Aorta (tissue), 5 donors: ENCODE measurements at regions not wholly inside any gene's neighbourhood (a gene's known extent, or its start where the extent isn't known, plus 50 kb on each side); places are given as distances from the start of the nearest gene placed in this dataset.

Experiments
- ATAC-seq: fragments of 200-7000 bp; cut with Tn5 transposase; one replicate; pipeline ENCODE4 v1.9.1; 2022; ENCODE audit warnings: moderate library complexity; ENCODE audit not compliant: low FRiP score
- DNase-seq, 2 donors: peaks; one replicate each; pipeline ENCODE4 v3.0.0-alpha.2; 2020
- H3K27ac ChIP-seq, 2 donors: one replicate each; pipeline ENCODE4 v1.5.1; 2013; ENCODE audit warnings: low read length in 2 of 2, mild to moderate bottlenecking in 2 of 2, moderate library complexity in 2 of 2, control low read depth in 1 of 2, inconsistent platforms in 1 of 2, low read depth in 1 of 2
- H3K27me3 ChIP-seq, 2 donors: one replicate each; pipeline ENCODE4 v1.6.1; 2013; ENCODE audit warnings: control low read depth in 1 of 2, low read length in 1 of 2, mild to moderate bottlenecking in 1 of 2, moderate library complexity in 1 of 2; ENCODE audit not compliant: insufficient read depth in 2 of 2, control insufficient read depth in 1 of 2
- H3K36me3 ChIP-seq, 2 donors: one replicate each; pipeline ENCODE4 v1.6.1; 2013; ENCODE audit warnings: control low read depth in 1 of 2, low read length in 1 of 2, mild to moderate bottlenecking in 1 of 2; ENCODE audit not compliant: insufficient read depth in 2 of 2, control insufficient read depth in 1 of 2
- H3K4me1 ChIP-seq, 2 donors: one replicate each; pipeline ENCODE4 v1.6.1; 2013; ENCODE audit warnings: low read length in 2 of 2, control low read depth in 1 of 2, mild to moderate bottlenecking in 1 of 2, moderate library complexity in 1 of 2; ENCODE audit not compliant: insufficient read depth in 2 of 2, control insufficient read depth in 1 of 2
- H3K4me3 ChIP-seq, 2 donors: one replicate each; pipeline ENCODE4 v1.5.1; 2013; ENCODE audit warnings: low read length in 2 of 2, control low read depth in 1 of 2, mild to moderate bottlenecking in 1 of 2
- H3K9me3 ChIP-seq: one replicate; pipeline ENCODE4 v1.6.1; 2013; ENCODE audit warnings: mild to moderate bottlenecking, low read length; ENCODE audit not compliant: control insufficient read depth
- WGBS, 2 donors: extraction: QIAGEN DNeasy Blood & Tissue Kit; methylation state at CpG; one replicate each; pipeline ENCODE4 v1.1.7; 2013; 5-methylcytosine and 5-hydroxymethylcytosine counted together
- intact Hi-C, 2 donors: fragments of 100-400 bp; cut with DNase I; formaldehyde crosslinking; loops; one replicate each; pipeline versions ENCODE4 v1.14.2 to v1.15.0; 2022
- donor health status: healthy with polysubstance abuse.
- donor health status: Bipolar disorder and iron deficiency.
- donor health status: DM: no; HTN: no; CAD: no.
- donor health status: DM: no; HTN: no; CAD: no.
- donor health status: DM: yes; HTN: yes; CAD: no.

- Histone ChIP-seq H3K4me3 (no peak overlapping the region), H3K27me3 (peaks cover 0 to 2% of the 10 kb centered on the region in 2 donors), H3K36me3 (no peaks in the 10 kb centered on the region), H3K9me3 (no peaks in the 10 kb centered on the region), H3K4me1 (no peaks in the 10 kb centered on the region), H3K27ac (no peak overlapping the region)
- WGBS, 2 donors = 87 to 88% methylated on average over 3 of the region's 3 CpGs
- intact Hi-C loops = no loop called here
- no peak for DNase-seq
- no peak for ATAC-seq
Measured at GRCh38 chr11:91810871-91811270, 413.7 kb upstream of the FAT3 start.

- Histone ChIP-seq H3K27me3 (peaks cover 0 to 2% of the 10 kb centered on the region in 2 donors), H3K4me3 (no peak overlapping the region), H3K9me3 (no peaks in the 10 kb centered on the region), H3K4me1 (no peaks in the 10 kb centered on the region), H3K36me3 (no peaks in the 10 kb centered on the region), H3K27ac (no peak overlapping the region)
- WGBS, 2 donors = 97 to 100% methylated on average over 1 of the region's 1 CpG
- DNase-seq = no peak
- intact Hi-C loops = no loop called here
- no peak for ATAC-seq
Measured at GRCh38 chr11:91805293-91805692, 419.3 kb upstream of the FAT3 start.

- WGBS, 2 donors = 75 to 89% methylated on average over 1 of the region's 1 CpG
- no peak for DNase-seq
- H3K27ac ChIP-seq = no peak overlapping the region
Measured at GRCh38 chr11:91804042-91804441, 420.6 kb upstream of the FAT3 start.

GRCh38 chr11:91802475-91802874 lies 422.1 kb upstream of the FAT3 start:
- Histone ChIP-seq H3K4me1 (no peaks in the 10 kb centered on the region), H3K36me3 (no peaks in the 10 kb centered on the region), H3K27me3 (no peaks in the 10 kb centered on the region), H3K27ac (no peak overlapping the region), H3K9me3 (no peaks in the 10 kb centered on the region), H3K4me3 (no peak overlapping the region)
- ATAC-seq = no peak
- intact Hi-C loops = no loop called here
- DNase-seq = no peak
- 74 to 83% methylated on average over 6 of the region's 6 CpGs for WGBS, 2 donors

More at GRCh38 chr11:91804042-91804441, 420.6 kb upstream of the FAT3 start:
- Histone ChIP-seq H3K4me1 (no peaks in the 10 kb centered on the region), H3K36me3 (no peaks in the 10 kb centered on the region), H3K9me3 (no peaks in the 10 kb centered on the region), H3K4me3 (no peak overlapping the region), H3K27me3 (no peaks in the 10 kb centered on the region)
- intact Hi-C loops = no loop called here
- ATAC-seq = no peak

GRCh38 chr11:91800208-91800914 lies 424.3 kb upstream of the FAT3 start:
- no peak overlapping the region for H3K4me3 ChIP-seq
- no peaks in the 10 kb centered on the region for H3K4me1 ChIP-seq
- peak in 1 of 2 donors; percentile 51 for DNase-seq
- H3K27me3 ChIP-seq = no peaks in the 10 kb centered on the region
- H3K9me3 ChIP-seq = no peaks in the 10 kb centered on the region
- H3K36me3 ChIP-seq = no peaks in the 10 kb centered on the region
- intact Hi-C loops = no loop called here
- no peak overlapping the region for H3K27ac ChIP-seq
- no peak for ATAC-seq
- WGBS, 2 donors = 21 to 24% methylated on average over 9 of the region's 9 CpGs

- Histone ChIP-seq H3K27me3 (no peaks in the 10 kb centered on the region), H3K27ac (no peak overlapping the region), H3K4me3 (no peak overlapping the region), H3K4me1 (no peaks in the 10 kb centered on the region), H3K36me3 (no peaks in the 10 kb centered on the region), H3K9me3 (no peaks in the 10 kb centered on the region)
- DNase-seq = no peak
- intact Hi-C loops = no loop called here
- WGBS, 2 donors = 90 to 98% methylated on average over 7 of the region's 7 CpGs
- ATAC-seq = no peak
Measured at GRCh38 chr11:91798240-91798639, 426.4 kb upstream of the FAT3 start.

GRCh38 chr11:91796999-91797398 lies 427.6 kb upstream of the FAT3 start:
- no peaks in the 10 kb centered on the region for H3K4me1 ChIP-seq
- H3K27me3 ChIP-seq = no peaks in the 10 kb centered on the region
- ATAC-seq = no peak
- intact Hi-C loops = no loop called here
- H3K27ac ChIP-seq = no peak overlapping the region
- H3K36me3 ChIP-seq = no peaks in the 10 kb centered on the region
- H3K4me3 ChIP-seq = no peak overlapping the region
- no peaks in the 10 kb centered on the region for H3K9me3 ChIP-seq
- no peak for DNase-seq

GRCh38 chr11:91795139-91795887 lies 429.3 kb upstream of the FAT3 start:
- DNase-seq (no peak), ATAC-seq (no peak)
- no peaks in the 10 kb centered on the region for H3K9me3 ChIP-seq
- H3K4me3 ChIP-seq = no peak overlapping the region
- intact Hi-C loops = no loop called here
- 11 to 26% methylated on average over 2 of the region's 2 CpGs for WGBS, 2 donors
- no peak overlapping the region for H3K27ac ChIP-seq
- no peaks in the 10 kb centered on the region for H3K27me3 ChIP-seq
- no peaks in the 10 kb centered on the region for H3K4me1 ChIP-seq
- H3K36me3 ChIP-seq = no peaks in the 10 kb centered on the region

- WGBS, 2 donors = 89 to 95% methylated on average over 3 of the region's 3 CpGs
- Histone ChIP-seq H3K9me3 (no peaks in the 10 kb centered on the region), H3K4me1 (no peaks in the 10 kb centered on the region), H3K27ac (no peak overlapping the region), H3K27me3 (no peaks in the 10 kb centered on the region), H3K36me3 (no peaks in the 10 kb centered on the region), H3K4me3 (no peak overlapping the region)
- no peak for ATAC-seq
- no peak for DNase-seq
- intact Hi-C loops = no loop called here
Measured at GRCh38 chr11:91794146-91794545, 430.5 kb upstream of the FAT3 start.
